ENCODE measurements at regions not wholly inside any gene's neighbourhood (a gene's known extent, or its start where the extent isn't known, plus 50 kb on each side); places are given as distances from the start of the nearest gene placed in this dataset.

DNA sequence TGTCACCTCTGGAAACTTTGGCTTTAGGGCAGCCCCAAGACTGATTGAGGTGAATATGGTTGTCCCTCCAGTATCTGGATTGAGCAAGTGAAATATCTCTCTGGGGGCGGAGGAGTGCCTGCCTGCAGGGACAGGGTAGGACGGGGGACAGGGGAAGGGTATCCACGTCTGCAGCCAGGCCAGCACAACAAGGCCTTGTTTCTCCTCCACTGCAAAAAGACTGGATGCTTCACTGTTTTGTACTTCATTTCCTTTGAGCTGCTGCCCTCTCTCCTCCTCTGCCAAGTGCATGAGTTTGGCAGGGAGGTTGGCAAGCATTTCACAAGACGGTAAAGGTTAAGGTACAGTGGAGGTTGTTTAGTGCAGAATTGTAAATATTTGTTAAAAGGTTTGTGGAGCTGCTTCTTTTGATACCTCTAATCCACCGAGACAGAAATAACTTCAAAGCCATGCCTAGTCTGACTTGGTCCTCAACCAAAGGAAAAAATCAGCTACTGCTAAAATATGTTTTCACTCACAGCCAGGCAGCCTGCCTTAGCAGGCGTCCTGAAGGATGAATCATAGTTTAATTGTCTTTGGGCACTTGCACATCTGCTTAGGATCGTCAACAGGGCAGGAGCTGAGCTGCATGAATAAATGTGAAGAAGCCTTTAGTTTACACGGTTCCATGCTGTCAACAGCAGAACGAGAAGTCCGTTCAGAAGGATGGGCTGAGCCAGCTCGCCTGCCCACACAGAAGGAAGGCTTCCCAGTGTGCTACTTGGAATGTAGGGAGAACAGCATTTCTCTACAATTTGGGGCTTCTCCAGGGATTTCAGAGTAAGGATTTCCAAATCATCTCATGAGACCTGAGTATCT lies 269.7 kb downstream of the TTC6 start:
- TF ChIP-seq EZH2phosphoT487 (IDR thresholded peaks at IDR 0.05; ENCODE audit: borderline replicate concordance): no peak
- TF ChIP-seq, protein P1, sequence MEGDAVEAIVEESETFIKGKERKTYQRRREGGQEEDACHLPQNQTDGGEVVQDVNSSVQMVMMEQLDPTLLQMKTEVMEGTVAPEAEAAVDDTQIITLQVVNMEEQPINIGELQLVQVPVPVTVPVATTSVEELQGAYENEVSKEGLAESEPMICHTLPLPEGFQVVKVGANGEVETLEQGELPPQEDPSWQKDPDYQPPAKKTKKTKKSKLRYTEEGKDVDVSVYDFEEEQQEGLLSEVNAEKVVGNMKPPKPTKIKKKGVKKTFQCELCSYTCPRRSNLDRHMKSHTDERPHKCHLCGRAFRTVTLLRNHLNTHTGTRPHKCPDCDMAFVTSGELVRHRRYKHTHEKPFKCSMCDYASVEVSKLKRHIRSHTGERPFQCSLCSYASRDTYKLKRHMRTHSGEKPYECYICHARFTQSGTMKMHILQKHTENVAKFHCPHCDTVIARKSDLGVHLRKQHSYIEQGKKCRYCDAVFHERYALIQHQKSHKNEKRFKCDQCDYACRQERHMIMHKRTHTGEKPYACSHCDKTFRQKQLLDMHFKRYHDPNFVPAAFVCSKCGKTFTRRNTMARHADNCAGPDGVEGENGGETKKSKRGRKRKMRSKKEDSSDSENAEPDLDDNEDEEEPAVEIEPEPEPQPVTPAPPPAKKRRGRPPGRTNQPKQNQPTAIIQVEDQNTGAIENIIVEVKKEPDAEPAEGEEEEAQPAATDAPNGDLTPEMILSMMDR (conservative IDR thresholded peaks at IDR 0.05; ENCODE audit: low read length): no peak

Measured in Loucy (cell line).